ENCODE measurements at regions not wholly inside any gene's neighbourhood (a gene's known extent, or its start where the extent isn't known, plus 50 kb on each side); places are given as distances from the start of the nearest gene placed in this dataset.

DNA sequence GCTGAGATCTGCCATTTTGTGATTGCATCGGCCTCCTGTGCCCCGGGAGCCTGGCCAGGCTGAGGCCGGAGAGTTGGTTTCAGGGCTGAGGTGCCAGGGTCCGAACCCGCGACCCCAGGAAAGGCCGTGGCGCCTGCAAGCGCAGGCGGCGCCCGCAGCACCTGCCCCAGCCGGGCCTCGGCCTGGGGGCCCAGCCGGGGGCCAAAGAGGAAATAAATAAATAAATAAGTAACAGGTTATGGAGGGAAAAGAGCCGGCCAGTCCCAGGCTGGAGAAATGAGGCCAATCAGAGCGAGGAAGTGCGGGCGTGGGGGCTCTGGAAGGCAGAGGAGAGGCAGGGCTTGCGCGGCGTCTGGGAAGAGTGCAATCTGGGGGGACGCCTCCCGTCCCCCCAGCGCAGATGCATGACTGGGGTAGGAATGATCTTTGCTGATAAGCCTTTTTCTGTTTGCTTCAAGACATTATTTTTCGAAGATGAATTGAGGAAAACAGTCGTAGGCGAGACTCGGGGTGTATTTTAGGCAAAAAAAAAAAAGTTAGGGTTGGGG is 145.6 kb upstream of the ZNF536 start:
- TF ChIP-seq CEBPB (IDR thresholded peaks at IDR 0.05; ENCODE audit: low read depth) = no peak
- TF ChIP-seq, protein P1, sequence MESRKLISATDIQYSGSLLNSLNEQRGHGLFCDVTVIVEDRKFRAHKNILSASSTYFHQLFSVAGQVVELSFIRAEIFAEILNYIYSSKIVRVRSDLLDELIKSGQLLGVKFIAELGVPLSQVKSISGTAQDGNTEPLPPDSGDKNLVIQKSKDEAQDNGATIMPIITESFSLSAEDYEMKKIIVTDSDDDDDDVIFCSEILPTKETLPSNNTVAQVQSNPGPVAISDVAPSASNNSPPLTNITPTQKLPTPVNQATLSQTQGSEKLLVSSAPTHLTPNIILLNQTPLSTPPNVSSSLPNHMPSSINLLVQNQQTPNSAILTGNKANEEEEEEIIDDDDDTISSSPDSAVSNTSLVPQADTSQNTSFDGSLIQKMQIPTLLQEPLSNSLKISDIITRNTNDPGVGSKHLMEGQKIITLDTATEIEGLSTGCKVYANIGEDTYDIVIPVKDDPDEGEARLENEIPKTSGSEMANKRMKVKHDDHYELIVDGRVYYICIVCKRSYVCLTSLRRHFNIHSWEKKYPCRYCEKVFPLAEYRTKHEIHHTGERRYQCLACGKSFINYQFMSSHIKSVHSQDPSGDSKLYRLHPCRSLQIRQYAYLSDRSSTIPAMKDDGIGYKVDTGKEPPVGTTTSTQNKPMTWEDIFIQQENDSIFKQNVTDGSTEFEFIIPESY (IDR thresholded peaks at IDR 0.05; ENCODE audit: extremely low read depth, insufficient replicate concordance, low read length) = no peak
- TF ChIP-seq, protein P2, sequence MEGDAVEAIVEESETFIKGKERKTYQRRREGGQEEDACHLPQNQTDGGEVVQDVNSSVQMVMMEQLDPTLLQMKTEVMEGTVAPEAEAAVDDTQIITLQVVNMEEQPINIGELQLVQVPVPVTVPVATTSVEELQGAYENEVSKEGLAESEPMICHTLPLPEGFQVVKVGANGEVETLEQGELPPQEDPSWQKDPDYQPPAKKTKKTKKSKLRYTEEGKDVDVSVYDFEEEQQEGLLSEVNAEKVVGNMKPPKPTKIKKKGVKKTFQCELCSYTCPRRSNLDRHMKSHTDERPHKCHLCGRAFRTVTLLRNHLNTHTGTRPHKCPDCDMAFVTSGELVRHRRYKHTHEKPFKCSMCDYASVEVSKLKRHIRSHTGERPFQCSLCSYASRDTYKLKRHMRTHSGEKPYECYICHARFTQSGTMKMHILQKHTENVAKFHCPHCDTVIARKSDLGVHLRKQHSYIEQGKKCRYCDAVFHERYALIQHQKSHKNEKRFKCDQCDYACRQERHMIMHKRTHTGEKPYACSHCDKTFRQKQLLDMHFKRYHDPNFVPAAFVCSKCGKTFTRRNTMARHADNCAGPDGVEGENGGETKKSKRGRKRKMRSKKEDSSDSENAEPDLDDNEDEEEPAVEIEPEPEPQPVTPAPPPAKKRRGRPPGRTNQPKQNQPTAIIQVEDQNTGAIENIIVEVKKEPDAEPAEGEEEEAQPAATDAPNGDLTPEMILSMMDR (IDR thresholded peaks at IDR 0.05 in 2 of 3, conservative IDR thresholded peaks at IDR 0.05 in 1 of 3; ENCODE audit: borderline replicate concordance in 1 of 3, insufficient read depth in 1 of 3, low read depth in 2 of 3, low read length in 2 of 3) = no peak
- no peak for TF ChIP-seq EZH2phosphoT487 (IDR thresholded peaks at IDR 0.05; ENCODE audit: borderline replicate concordance)
- no peak for TF ChIP-seq ZFX (IDR thresholded peaks at IDR 0.05)
- TF ChIP-seq SP1 (IDR thresholded peaks at IDR 0.05; ENCODE audit: low read depth) = no peak
- TF ChIP-seq, protein P3, sequence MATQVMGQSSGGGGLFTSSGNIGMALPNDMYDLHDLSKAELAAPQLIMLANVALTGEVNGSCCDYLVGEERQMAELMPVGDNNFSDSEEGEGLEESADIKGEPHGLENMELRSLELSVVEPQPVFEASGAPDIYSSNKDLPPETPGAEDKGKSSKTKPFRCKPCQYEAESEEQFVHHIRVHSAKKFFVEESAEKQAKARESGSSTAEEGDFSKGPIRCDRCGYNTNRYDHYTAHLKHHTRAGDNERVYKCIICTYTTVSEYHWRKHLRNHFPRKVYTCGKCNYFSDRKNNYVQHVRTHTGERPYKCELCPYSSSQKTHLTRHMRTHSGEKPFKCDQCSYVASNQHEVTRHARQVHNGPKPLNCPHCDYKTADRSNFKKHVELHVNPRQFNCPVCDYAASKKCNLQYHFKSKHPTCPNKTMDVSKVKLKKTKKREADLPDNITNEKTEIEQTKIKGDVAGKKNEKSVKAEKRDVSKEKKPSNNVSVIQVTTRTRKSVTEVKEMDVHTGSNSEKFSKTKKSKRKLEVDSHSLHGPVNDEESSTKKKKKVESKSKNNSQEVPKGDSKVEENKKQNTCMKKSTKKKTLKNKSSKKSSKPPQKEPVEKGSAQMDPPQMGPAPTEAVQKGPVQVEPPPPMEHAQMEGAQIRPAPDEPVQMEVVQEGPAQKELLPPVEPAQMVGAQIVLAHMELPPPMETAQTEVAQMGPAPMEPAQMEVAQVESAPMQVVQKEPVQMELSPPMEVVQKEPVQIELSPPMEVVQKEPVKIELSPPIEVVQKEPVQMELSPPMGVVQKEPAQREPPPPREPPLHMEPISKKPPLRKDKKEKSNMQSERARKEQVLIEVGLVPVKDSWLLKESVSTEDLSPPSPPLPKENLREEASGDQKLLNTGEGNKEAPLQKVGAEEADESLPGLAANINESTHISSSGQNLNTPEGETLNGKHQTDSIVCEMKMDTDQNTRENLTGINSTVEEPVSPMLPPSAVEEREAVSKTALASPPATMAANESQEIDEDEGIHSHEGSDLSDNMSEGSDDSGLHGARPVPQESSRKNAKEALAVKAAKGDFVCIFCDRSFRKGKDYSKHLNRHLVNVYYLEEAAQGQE (IDR thresholded peaks at IDR 0.05; ENCODE audit: low read depth) = no peak
- TF ChIP-seq EZH2 (IDR thresholded peaks at IDR 0.05) = no peak
